H9 (cell line): ENCODE measurements at regions not wholly inside any gene's neighbourhood (a gene's known extent, or its start where the extent isn't known, plus 50 kb on each side); places are given as distances from the start of the nearest gene placed in this dataset.

Experiments
- DNase-seq: peaks from one replicate; pipeline ENCODE4 v3.0.0-alpha.2; 2017
- H2AFZ ChIP-seq: one replicate; pipeline ENCODE4 v1.6.1; 2013; ENCODE audit warnings: mild to moderate bottlenecking, low read length, control low read depth, moderate library complexity
- H2AK5ac ChIP-seq: 2 replicates; pipeline ENCODE4 v1.6.1; 2013; ENCODE audit warnings: low read length, control low read depth, mixed read lengths; ENCODE audit not compliant: insufficient read length
- H2BK120ac ChIP-seq: one replicate; pipeline ENCODE4 v1.6.1; 2013; ENCODE audit warnings: low read depth, mild to moderate bottlenecking, low read length, control low read depth, inconsistent platforms; ENCODE audit not compliant: poor library complexity, severe bottlenecking
- H2BK12ac ChIP-seq: 2 replicates; pipeline ENCODE4 v1.6.1; 2013; ENCODE audit warnings: low read length, control low read depth, mixed read lengths, low read depth; ENCODE audit not compliant: insufficient read length
- H2BK15ac ChIP-seq: 2 replicates; pipeline ENCODE4 v1.6.1; 2013; ENCODE audit warnings: low read depth, low read length, control low read depth
- H2BK20ac ChIP-seq: one replicate; pipeline ENCODE4 v1.6.1; 2013; ENCODE audit warnings: low read depth, mild to moderate bottlenecking, low read length, control low read depth, inconsistent platforms; ENCODE audit not compliant: poor library complexity, severe bottlenecking
- H2BK5ac ChIP-seq: 2 replicates; pipeline ENCODE4 v1.6.1; 2013; ENCODE audit warnings: low read length, control low read depth, mixed read lengths; ENCODE audit not compliant: insufficient read length
- H3K14ac ChIP-seq: 2 replicates; pipeline ENCODE4 v1.6.1; 2013; ENCODE audit warnings: low read length, control low read depth; ENCODE audit not compliant: insufficient read depth
- H3K18ac ChIP-seq: 2 replicates; pipeline ENCODE4 v1.6.1; 2013; ENCODE audit warnings: low read depth, mild to moderate bottlenecking, mixed read lengths, low read length, control low read depth; ENCODE audit not compliant: insufficient read length
- H3K23ac ChIP-seq: 2 replicates; pipeline ENCODE4 v1.6.1; 2013; ENCODE audit warnings: low read length, control low read depth, mixed read lengths, low read depth; ENCODE audit not compliant: insufficient read length
- H3K23me2 ChIP-seq: 2 replicates; pipeline ENCODE4 v1.6.1; 2013; ENCODE audit warnings: low read depth, mild to moderate bottlenecking, mixed read lengths, low read length, control low read depth; ENCODE audit not compliant: insufficient read length, poor library complexity, severe bottlenecking
- H3K27ac ChIP-seq: 2 replicates; pipeline ENCODE4 v1.5.1; 2013; ENCODE audit warnings: low read length, control low read depth, mixed read lengths, low read depth; ENCODE audit not compliant: insufficient read length
- H3K27me3 ChIP-seq: 2 replicates; pipeline ENCODE4 v1.6.1; 2013; ENCODE audit warnings: low read length, control low read depth, inconsistent platforms; ENCODE audit not compliant: insufficient read depth
- H3K4ac ChIP-seq: 2 replicates; pipeline ENCODE4 v1.6.1; 2013; ENCODE audit warnings: low read depth, mild to moderate bottlenecking, control low read depth, inconsistent platforms, low read length, moderate library complexity
- H3K4me1 ChIP-seq: 2 replicates; pipeline ENCODE4 v1.6.1; 2013; ENCODE audit warnings: low read length, control low read depth, inconsistent platforms; ENCODE audit not compliant: insufficient read depth
- H3K4me2 ChIP-seq: 2 replicates; pipeline ENCODE4 v1.6.1; 2013; ENCODE audit warnings: low read length, control low read depth, mixed read lengths; ENCODE audit not compliant: insufficient read length, insufficient read depth
- H3K56ac ChIP-seq: 2 replicates; pipeline ENCODE4 v1.6.1; 2013; ENCODE audit warnings: low read depth, mild to moderate bottlenecking, mixed read lengths, low read length, control low read depth; ENCODE audit not compliant: insufficient read length
- H3K79me1 ChIP-seq: 2 replicates; pipeline ENCODE4 v1.6.1; 2013; ENCODE audit warnings: low read depth, mild to moderate bottlenecking, moderate library complexity, low read length, control low read depth, inconsistent platforms; ENCODE audit not compliant: insufficient read depth, poor library complexity, severe bottlenecking
- H3K79me2 ChIP-seq: 2 replicates; pipeline ENCODE4 v1.6.1; 2013; ENCODE audit warnings: low read length, control low read depth, inconsistent platforms; ENCODE audit not compliant: insufficient read depth
- H3K9ac ChIP-seq: 2 replicates; pipeline ENCODE4 v1.6.1; 2013; ENCODE audit warnings: low read length, control low read depth, mixed read lengths; ENCODE audit not compliant: insufficient read length; ENCODE audit errors: extremely low read depth
- H3K9me3 ChIP-seq: one replicate; pipeline ENCODE4 v1.6.1; 2013; ENCODE audit warnings: low read depth, low read length, inconsistent platforms; ENCODE audit not compliant: control insufficient read depth
- H3T11ph ChIP-seq: one replicate; pipeline ENCODE4 v1.6.1; 2013; ENCODE audit warnings: mild to moderate bottlenecking, low read length, control low read depth, inconsistent platforms
- H4K20me1 ChIP-seq: one replicate; pipeline ENCODE4 v1.6.1; 2013; ENCODE audit not compliant: control insufficient read depth, insufficient read length, insufficient read depth
- H4K5ac ChIP-seq: 2 replicates; pipeline ENCODE4 v1.6.1; 2013; ENCODE audit warnings: low read depth, mild to moderate bottlenecking, mixed read lengths, low read length, control low read depth; ENCODE audit not compliant: insufficient read length
- H4K8ac ChIP-seq: replicated peaks from 2 replicates; pipeline ENCODE4 v1.6.1; 2013; ENCODE audit warnings: low read length, control low read depth, mixed read lengths, low read depth; ENCODE audit not compliant: insufficient read length
- H4K91ac ChIP-seq: 2 replicates; pipeline ENCODE4 v1.6.1; 2013; ENCODE audit warnings: low read depth, mild to moderate bottlenecking, moderate library complexity, mixed read lengths, low read length, control low read depth; ENCODE audit not compliant: insufficient read length
- H3K27ac Mint-ChIP-seq, 3 experiments: 2 replicates in 2 of 3; 3 replicates in 1 of 3; pipeline ENCODE4 v1.8.0; 2020 to 2021; ENCODE audit warnings: mixed read lengths in 3 of 3, mild to moderate bottlenecking in 1 of 3, moderate library complexity in 1 of 3
- H3K27me3 Mint-ChIP-seq: 2 replicates; pipeline ENCODE4 v1.8.0; 2021; ENCODE audit warnings: low read depth, mild to moderate bottlenecking, moderate library complexity, mixed read lengths
- H3K36me3 Mint-ChIP-seq, 3 experiments: 2 replicates in 2 of 3; 3 replicates in 1 of 3; pipeline ENCODE4 v1.8.0; 2020 to 2021; ENCODE audit warnings: low read depth in 3 of 3, mixed read lengths in 3 of 3; ENCODE audit not compliant: insufficient read depth in 1 of 3
- H3K4me1 Mint-ChIP-seq, 2 experiments: 2 replicates each; pipeline ENCODE4 v1.8.0; 2020; ENCODE audit warnings: mixed read lengths in 2 of 2
- H3K4me3 Mint-ChIP-seq, 2 experiments: 2 replicates in 1 of 2; 3 replicates in 1 of 2; pipeline ENCODE4 v1.8.0; 2020 to 2021; ENCODE audit warnings: mild to moderate bottlenecking in 2 of 2, mixed read lengths in 2 of 2, moderate library complexity in 1 of 2
- H3K9me3 Mint-ChIP-seq, 2 experiments: 2 replicates in 1 of 2; 3 replicates in 1 of 2; pipeline ENCODE4 v1.8.0; 2020; ENCODE audit warnings: mild to moderate bottlenecking in 2 of 2, mixed read lengths in 2 of 2, moderate library complexity in 1 of 2
- WGBS: extraction: QIAGEN DNeasy Blood & Tissue Kit; methylation state at CpG from one replicate; pipeline ENCODE4 v1.1.7; 2013; ENCODE audit warnings: missing lambda C conversion rate, low lambda C conversion rate, mixed read lengths; ENCODE audit not compliant: insufficient read length; ENCODE audit errors: extremely low coverage; 5-methylcytosine and 5-hydroxymethylcytosine counted together
- TF ChIP-seq, protein P1 (sequence below): fragments of 200-600 bp; sonication (generic); conservative IDR thresholded peaks from 3 replicates; pipeline ENCODE4 v1.8.0; 2021; ENCODE audit warnings: antibody characterized with exemption, mild to moderate bottlenecking

DNA sequence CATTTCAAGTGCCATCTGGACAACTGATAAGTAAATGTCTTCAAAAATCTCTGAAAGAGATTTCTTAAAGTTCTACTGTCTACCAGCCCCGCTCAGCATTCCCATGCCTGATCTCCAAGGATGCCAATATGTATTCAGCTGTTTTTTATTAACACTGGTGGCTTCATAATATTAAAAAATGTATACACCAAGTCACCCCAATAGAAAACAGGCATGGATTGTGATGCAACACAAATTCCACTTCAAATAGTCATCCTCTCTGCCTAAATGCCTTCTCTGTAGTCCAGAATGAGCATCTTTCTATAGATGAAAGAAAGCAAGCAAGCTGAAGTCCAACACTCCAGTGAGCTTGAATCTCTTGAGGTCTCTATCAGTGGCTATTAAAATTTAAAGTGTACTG lies 152.2 kb upstream of the PPARGC1A start:
- no peak overlapping the region for H3K4me2 ChIP-seq

More for the DNA sequence above, 152.2 kb upstream of the PPARGC1A start:
- Mint-ChIP-seq H3K4me3 (no peak overlapping the region), H3K4me1 (0 out of 4 replicates have a peak, but pooled peaks cover 0 to 2% of the 10 kb centered on the region in 2 experiments), H3K36me3 (no peaks in the 10 kb centered on the region), H3K27me3 (no peaks in the 10 kb centered on the region), H3K9me3 (no peaks in the 10 kb centered on the region), H3K27ac (no peak overlapping the region)
- Histone ChIP-seq H3K56ac (no peak overlapping the region), H2AFZ (no peak overlapping the region), H3K9ac (no peak overlapping the region), H3K27ac (no peak overlapping the region), H2AK5ac (no peak overlapping the region), H3T11ph (no peak overlapping the region), H2BK120ac (no peak overlapping the region), H4K8ac (no peak overlapping the region), H2BK15ac (no peak overlapping the region), H4K5ac (no peak overlapping the region), H3K23ac (no peak overlapping the region), H3K9me3 (no peaks in the 10 kb centered on the region), H3K79me2 (no peaks in the 10 kb centered on the region), H3K4me1 (no peaks in the 10 kb centered on the region), H2BK5ac (no peak overlapping the region), H2BK20ac (no peak overlapping the region), H3K18ac (no peak overlapping the region), H3K4ac (no peak overlapping the region), H3K14ac (no peak overlapping the region), H3K23me2 (no peaks in the 10 kb centered on the region), H3K79me1 (no peaks in the 10 kb centered on the region), H2BK12ac (no peak overlapping the region), H3K27me3 (no peaks in the 10 kb centered on the region), H4K20me1 (no peaks in the 10 kb centered on the region), H4K91ac (no peak overlapping the region)
- no peak for DNase-seq
- TF ChIP-seq, protein P1, sequence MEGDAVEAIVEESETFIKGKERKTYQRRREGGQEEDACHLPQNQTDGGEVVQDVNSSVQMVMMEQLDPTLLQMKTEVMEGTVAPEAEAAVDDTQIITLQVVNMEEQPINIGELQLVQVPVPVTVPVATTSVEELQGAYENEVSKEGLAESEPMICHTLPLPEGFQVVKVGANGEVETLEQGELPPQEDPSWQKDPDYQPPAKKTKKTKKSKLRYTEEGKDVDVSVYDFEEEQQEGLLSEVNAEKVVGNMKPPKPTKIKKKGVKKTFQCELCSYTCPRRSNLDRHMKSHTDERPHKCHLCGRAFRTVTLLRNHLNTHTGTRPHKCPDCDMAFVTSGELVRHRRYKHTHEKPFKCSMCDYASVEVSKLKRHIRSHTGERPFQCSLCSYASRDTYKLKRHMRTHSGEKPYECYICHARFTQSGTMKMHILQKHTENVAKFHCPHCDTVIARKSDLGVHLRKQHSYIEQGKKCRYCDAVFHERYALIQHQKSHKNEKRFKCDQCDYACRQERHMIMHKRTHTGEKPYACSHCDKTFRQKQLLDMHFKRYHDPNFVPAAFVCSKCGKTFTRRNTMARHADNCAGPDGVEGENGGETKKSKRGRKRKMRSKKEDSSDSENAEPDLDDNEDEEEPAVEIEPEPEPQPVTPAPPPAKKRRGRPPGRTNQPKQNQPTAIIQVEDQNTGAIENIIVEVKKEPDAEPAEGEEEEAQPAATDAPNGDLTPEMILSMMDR: no peak
- WGBS: no CpG with 5 or more reads among the region's 1 CpG
